WTC11 (cell line): ENCODE measurements at regions not wholly inside any gene's neighbourhood (a gene's known extent, or its start where the extent isn't known, plus 50 kb on each side); places are given as distances from the start of the nearest gene placed in this dataset.

Source experiments
- CREB1 ChIP-seq: sonication (generic); formaldehyde crosslinking; IDR thresholded peaks from 2 replicates; pipeline ENCODE4 v1.8.0; 2023; ENCODE audit warnings: mild to moderate bottlenecking, missing genetic modification reagents
- ELF4 ChIP-seq: sonication (generic); formaldehyde crosslinking; IDR thresholded peaks from 2 replicates; pipeline ENCODE4 v1.8.1; 2022; ENCODE audit warnings: low read depth, mild to moderate bottlenecking, moderate library complexity, missing genetic modification reagents
- KAT7 ChIP-seq: sonication (generic); formaldehyde crosslinking; IDR thresholded peaks from 2 replicates; pipeline ENCODE4 v1.8.1; 2023; ENCODE audit warnings: missing genetic modification reagents, mild to moderate bottlenecking, borderline replicate concordance
- MAX ChIP-seq: sonication (generic); formaldehyde crosslinking; IDR thresholded peaks from 2 replicates; pipeline ENCODE4 v1.8.0; 2022; ENCODE audit warnings: mild to moderate bottlenecking, missing genetic modification reagents
- NFE2L1 ChIP-seq: sonication (generic); formaldehyde crosslinking; IDR thresholded peaks from 2 replicates; pipeline ENCODE4 v1.8.1; 2023; ENCODE audit warnings: missing genetic modification reagents
- NR2C2 ChIP-seq: sonication (generic); formaldehyde crosslinking; IDR thresholded peaks from 2 replicates; pipeline ENCODE4 v1.8.0; 2022; ENCODE audit warnings: mild to moderate bottlenecking, missing genetic modification reagents
- SMAD3 ChIP-seq: sonication (generic); formaldehyde crosslinking; IDR thresholded peaks from 2 replicates; pipeline ENCODE4 v1.8.0; 2022; ENCODE audit warnings: missing genetic modification reagents, mild to moderate bottlenecking, borderline replicate concordance
- TEAD4 ChIP-seq: sonication (generic); formaldehyde crosslinking; IDR thresholded peaks from 2 replicates; pipeline ENCODE4 v1.8.0; 2022; ENCODE audit warnings: mild to moderate bottlenecking, missing genetic modification reagents
- USF2 ChIP-seq: sonication (generic); formaldehyde crosslinking; IDR thresholded peaks from 2 replicates; pipeline ENCODE4 v1.8.1; 2023; ENCODE audit warnings: mild to moderate bottlenecking, missing genetic modification reagents, moderate library complexity
- ZNF416 ChIP-seq: fragments of 250-450 bp; sonication (Bioruptor Pico); IDR thresholded peaks from 2 replicates; pipeline ENCODE4 v1.9.0; 2021; ENCODE audit warnings: mild to moderate bottlenecking, inconsistent platforms
- ZNF512 ChIP-seq: sonication (generic); formaldehyde crosslinking; IDR thresholded peaks from 2 replicates; pipeline ENCODE4 v1.8.1; 2022; ENCODE audit warnings: missing genetic modification reagents, borderline replicate concordance
- ZNF671 ChIP-seq: fragments of 250-450 bp; sonication (Bioruptor Pico); IDR thresholded peaks from 2 replicates; pipeline ENCODE4 v1.8.0; 2021; ENCODE audit warnings: mild to moderate bottlenecking
- TF ChIP-seq, protein P1 (sequence below): sonication (generic); formaldehyde crosslinking; conservative IDR thresholded peaks from 2 replicates; pipeline ENCODE4 v1.8.1; 2022; ENCODE audit warnings: mild to moderate bottlenecking, missing genetic modification reagents
- TF ChIP-seq, protein P2 (sequence below): fragments of 200-600 bp; IDR thresholded peaks from 2 replicates; pipeline ENCODE4 v1.8.0; 2022; ENCODE audit warnings: antibody characterized with exemption

DNA sequence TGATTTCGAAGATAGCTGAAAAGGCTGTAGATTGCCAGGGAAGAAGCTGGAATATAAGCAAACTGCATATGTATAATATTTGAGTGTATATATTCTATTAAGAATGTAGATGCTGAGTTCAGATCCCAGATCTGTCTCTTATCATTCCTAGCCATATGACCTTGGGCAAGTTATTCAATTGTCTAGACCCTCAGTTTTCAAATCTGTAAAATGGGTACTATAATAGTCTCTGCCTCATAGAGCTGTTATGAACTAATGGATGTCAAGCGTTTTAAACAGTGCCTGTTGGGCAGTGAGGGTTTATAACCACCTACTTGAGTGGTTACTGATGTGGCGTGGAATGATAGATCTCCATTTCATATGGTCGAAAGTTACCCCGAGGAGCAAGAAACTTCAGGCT, 130.4 kb downstream of the GAS1 start:
- TF ChIP-seq, protein P1, sequence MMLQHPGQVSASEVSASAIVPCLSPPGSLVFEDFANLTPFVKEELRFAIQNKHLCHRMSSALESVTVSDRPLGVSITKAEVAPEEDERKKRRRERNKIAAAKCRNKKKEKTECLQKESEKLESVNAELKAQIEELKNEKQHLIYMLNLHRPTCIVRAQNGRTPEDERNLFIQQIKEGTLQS (CRISPR knock-in tag), result no peak
- no peak for TF ChIP-seq ZNF671
- TF ChIP-seq ZNF512 (CRISPR knock-in tag), result no peak
- TF ChIP-seq USF2 (CRISPR knock-in tag), result no peak
- no peak for TF ChIP-seq NR2C2 (CRISPR knock-in tag)
- no peak for TF ChIP-seq SMAD3 (CRISPR knock-in tag)
- TF ChIP-seq, protein P2, sequence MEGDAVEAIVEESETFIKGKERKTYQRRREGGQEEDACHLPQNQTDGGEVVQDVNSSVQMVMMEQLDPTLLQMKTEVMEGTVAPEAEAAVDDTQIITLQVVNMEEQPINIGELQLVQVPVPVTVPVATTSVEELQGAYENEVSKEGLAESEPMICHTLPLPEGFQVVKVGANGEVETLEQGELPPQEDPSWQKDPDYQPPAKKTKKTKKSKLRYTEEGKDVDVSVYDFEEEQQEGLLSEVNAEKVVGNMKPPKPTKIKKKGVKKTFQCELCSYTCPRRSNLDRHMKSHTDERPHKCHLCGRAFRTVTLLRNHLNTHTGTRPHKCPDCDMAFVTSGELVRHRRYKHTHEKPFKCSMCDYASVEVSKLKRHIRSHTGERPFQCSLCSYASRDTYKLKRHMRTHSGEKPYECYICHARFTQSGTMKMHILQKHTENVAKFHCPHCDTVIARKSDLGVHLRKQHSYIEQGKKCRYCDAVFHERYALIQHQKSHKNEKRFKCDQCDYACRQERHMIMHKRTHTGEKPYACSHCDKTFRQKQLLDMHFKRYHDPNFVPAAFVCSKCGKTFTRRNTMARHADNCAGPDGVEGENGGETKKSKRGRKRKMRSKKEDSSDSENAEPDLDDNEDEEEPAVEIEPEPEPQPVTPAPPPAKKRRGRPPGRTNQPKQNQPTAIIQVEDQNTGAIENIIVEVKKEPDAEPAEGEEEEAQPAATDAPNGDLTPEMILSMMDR, result no peak
- no peak for TF ChIP-seq NFE2L1 (CRISPR knock-in tag)
- TF ChIP-seq KAT7 (CRISPR knock-in tag), result no peak
- TF ChIP-seq ZNF416, result no peak
- TF ChIP-seq MAX (CRISPR knock-in tag), result no peak
- no peak for TF ChIP-seq TEAD4
- no peak for TF ChIP-seq ELF4 (CRISPR knock-in tag)
- TF ChIP-seq CREB1 (CRISPR knock-in tag), result no peak
